IgD-negative memory B cell (primary cell): ENCODE measurements at regions not wholly inside any gene's neighbourhood (a gene's known extent, or its start where the extent isn't known, plus 50 kb on each side); places are given as distances from the start of the nearest gene placed in this dataset.

ENCODE experiments used
- H3K27ac Mint-ChIP-seq, 3 donors: one replicate each; pipeline ENCODE4 v1.8.0; 2020 to 2022; ENCODE audit warnings: mild to moderate bottlenecking in 3 of 3, mixed read lengths in 3 of 3, moderate library complexity in 1 of 3
- H3K27me3 Mint-ChIP-seq: one replicate; pipeline ENCODE4 v1.8.0; 2021; ENCODE audit warnings: mixed read lengths
- H3K36me3 Mint-ChIP-seq: one replicate; pipeline ENCODE4 v1.8.0; 2020; ENCODE audit warnings: mild to moderate bottlenecking, mixed read lengths
- H3K4me1 Mint-ChIP-seq, 3 donors: one replicate each; pipeline ENCODE4 v1.8.0; 2020 to 2022; ENCODE audit warnings: mixed read lengths in 3 of 3, mild to moderate bottlenecking in 1 of 3
- H3K4me3 Mint-ChIP-seq, 4 donors: one replicate each; pipeline ENCODE4 v1.8.0; 2020 to 2022; ENCODE audit warnings: mild to moderate bottlenecking in 4 of 4, mixed read lengths in 4 of 4, moderate library complexity in 3 of 4
- H3K9me3 Mint-ChIP-seq, 3 donors: one replicate each; pipeline ENCODE4 v1.8.0; 2020 to 2021; ENCODE audit warnings: mixed read lengths in 3 of 3, mild to moderate bottlenecking in 1 of 3

GRCh38 chr13:74084375-74084935 is 49.7 kb downstream of the KLF12 start:
- Mint-ChIP-seq H3K4me1 (peaks cover 27 to 52% (median 46%) of the 10 kb centered on the region in 3 donors), H3K9me3 (peaks cover 0 to 1% (median 0%) of the 10 kb centered on the region in 3 donors), H3K4me3 (no peak overlapping the region), H3K27me3 (no peaks in the 10 kb centered on the region), H3K36me3 (peaks cover 6% of the 10 kb centered on the region), H3K27ac (no peak overlapping the region)

- no peak overlapping the region for H3K27ac Mint-ChIP-seq
- no peaks in the 10 kb centered on the region for H3K27me3 Mint-ChIP-seq
- H3K9me3 Mint-ChIP-seq: peaks cover 0 to 1% (median 0%) of the 10 kb centered on the region in 3 donors
- H3K4me3 Mint-ChIP-seq: no peak overlapping the region
- peaks cover 7% of the 10 kb centered on the region for H3K36me3 Mint-ChIP-seq
- H3K4me1 Mint-ChIP-seq: peaks cover 22 to 48% (median 39%) of the 10 kb centered on the region in 3 donors
Observed at GRCh38 chr13:74082741-74083160, 51.5 kb downstream of the KLF12 start.

GRCh38 chr13:74080762-74081161 is 53.4 kb downstream of the KLF12 start:
- peak overlapping the region in 1 of 3 donors; percentile 68 for H3K27ac Mint-ChIP-seq

GRCh38 chr13:74077792-74078191 is 56.4 kb downstream of the KLF12 start:
- Mint-ChIP-seq H3K36me3 (peaks cover 11% of the 10 kb centered on the region), H3K27ac (no peak overlapping the region), H3K9me3 (no peaks in the 10 kb centered on the region), H3K4me3 (no peak overlapping the region), H3K4me1 (peaks cover 36 to 60% (median 56%) of the 10 kb centered on the region in 3 donors), H3K27me3 (no peaks in the 10 kb centered on the region)

More at GRCh38 chr13:74080762-74081161, 53.4 kb downstream of the KLF12 start:
- Mint-ChIP-seq H3K36me3 (peaks cover 10% of the 10 kb centered on the region), H3K4me1 (peaks cover 26 to 48% (median 48%) of the 10 kb centered on the region in 3 donors), H3K27me3 (no peaks in the 10 kb centered on the region), H3K4me3 (no peak overlapping the region), H3K9me3 (no peaks in the 10 kb centered on the region)

GRCh38 chr13:74077375-74077774 is 56.8 kb downstream of the KLF12 start:
- H3K4me1 Mint-ChIP-seq: peaks cover 32 to 56% (median 53%) of the 10 kb centered on the region in 3 donors
- no peaks in the 10 kb centered on the region for H3K9me3 Mint-ChIP-seq
- H3K27ac Mint-ChIP-seq: no peak overlapping the region
- peaks cover 11% of the 10 kb centered on the region for H3K36me3 Mint-ChIP-seq
- H3K27me3 Mint-ChIP-seq: no peaks in the 10 kb centered on the region
- no peak overlapping the region for H3K4me3 Mint-ChIP-seq

- peaks cover 9% of the 10 kb centered on the region for H3K36me3 Mint-ChIP-seq
- no peaks in the 10 kb centered on the region for H3K9me3 Mint-ChIP-seq
- H3K27ac Mint-ChIP-seq: no peak overlapping the region
- peak overlapping the region in 2 of 4 donors; percentile 20 to 64 for H3K4me3 Mint-ChIP-seq
- no peaks in the 10 kb centered on the region for H3K27me3 Mint-ChIP-seq
- peaks cover 45 to 54% (median 51%) of the 10 kb centered on the region in 3 donors for H3K4me1 Mint-ChIP-seq
Observed at GRCh38 chr13:74074723-74075122, 59.5 kb downstream of the KLF12 start.

- peak overlapping the region in 1 of 4 donors; percentile 46 for H3K4me3 Mint-ChIP-seq
- H3K27me3 Mint-ChIP-seq: no peaks in the 10 kb centered on the region
- H3K27ac Mint-ChIP-seq: no peak overlapping the region
- H3K4me1 Mint-ChIP-seq: peaks cover 51 to 66% (median 55%) of the 10 kb centered on the region in 3 donors
- peaks cover 6% of the 10 kb centered on the region for H3K36me3 Mint-ChIP-seq
- no peaks in the 10 kb centered on the region for H3K9me3 Mint-ChIP-seq
Observed at GRCh38 chr13:74073274-74073673, 60.9 kb downstream of the KLF12 start.

- no peaks in the 10 kb centered on the region for H3K27me3 Mint-ChIP-seq
- peaks cover 46 to 65% (median 58%) of the 10 kb centered on the region in 3 donors for H3K4me1 Mint-ChIP-seq
- peak overlapping the region; percentile 14 to 60 (median 52) for H3K27ac Mint-ChIP-seq
- peaks cover 6% of the 10 kb centered on the region for H3K36me3 Mint-ChIP-seq
- H3K9me3 Mint-ChIP-seq: no peaks in the 10 kb centered on the region
- peak overlapping the region in 3 of 4 donors; percentile 0 to 87 (median 84) for H3K4me3 Mint-ChIP-seq
Observed at GRCh38 chr13:74070513-74070912, 63.7 kb downstream of the KLF12 start.

GRCh38 chr13:74070065-74070464 is 64.1 kb downstream of the KLF12 start:
- peak overlapping the region; percentile 0 to 87 (median 46) for H3K4me3 Mint-ChIP-seq

GRCh38 chr13:74068471-74068870 is 65.7 kb downstream of the KLF12 start:
- Mint-ChIP-seq H3K36me3 (peaks cover 4% of the 10 kb centered on the region), H3K4me1 (peaks cover 46 to 63% (median 59%) of the 10 kb centered on the region in 3 donors), H3K9me3 (no peaks in the 10 kb centered on the region), H3K27me3 (no peaks in the 10 kb centered on the region), H3K4me3 (peak overlapping the region in 1 of 4 donors; percentile 29), H3K27ac (peak overlapping the region in 1 of 3 donors; percentile 9)

More at GRCh38 chr13:74070065-74070464, 64.1 kb downstream of the KLF12 start:
- no peaks in the 10 kb centered on the region for H3K27me3 Mint-ChIP-seq
- peak overlapping the region; percentile 3 to 60 (median 14) for H3K27ac Mint-ChIP-seq
- H3K9me3 Mint-ChIP-seq: no peaks in the 10 kb centered on the region
- peaks cover 4% of the 10 kb centered on the region for H3K36me3 Mint-ChIP-seq
- peaks cover 46 to 62% (median 58%) of the 10 kb centered on the region in 3 donors for H3K4me1 Mint-ChIP-seq

GRCh38 chr13:74067818-74068217 is 66.4 kb downstream of the KLF12 start:
- Mint-ChIP-seq H3K4me1 (peaks cover 49 to 63% (median 61%) of the 10 kb centered on the region in 3 donors), H3K36me3 (peaks cover 4% of the 10 kb centered on the region), H3K4me3 (no peak overlapping the region), H3K27me3 (no peaks in the 10 kb centered on the region), H3K9me3 (no peaks in the 10 kb centered on the region), H3K27ac (peak overlapping the region in 1 of 3 donors; percentile 15)

- no peak overlapping the region for H3K4me3 Mint-ChIP-seq
- peaks cover 54 to 72% (median 69%) of the 10 kb centered on the region in 3 donors for H3K4me1 Mint-ChIP-seq
- H3K36me3 Mint-ChIP-seq: peaks cover 4% of the 10 kb centered on the region
- H3K27ac Mint-ChIP-seq: peak overlapping the region in 1 of 3 donors; percentile 10
- no peaks in the 10 kb centered on the region for H3K9me3 Mint-ChIP-seq
- H3K27me3 Mint-ChIP-seq: no peaks in the 10 kb centered on the region
Observed at GRCh38 chr13:74066937-74067336, 67.3 kb downstream of the KLF12 start.

- no peaks in the 10 kb centered on the region for H3K27me3 Mint-ChIP-seq
- H3K9me3 Mint-ChIP-seq: no peaks in the 10 kb centered on the region
- H3K27ac Mint-ChIP-seq: peak overlapping the region in 2 of 3 donors; percentile 29 to 36
- peak overlapping the region in 3 of 4 donors; percentile 1 to 23 (median 15) for H3K4me3 Mint-ChIP-seq
- H3K36me3 Mint-ChIP-seq: peaks cover 4% of the 10 kb centered on the region
- H3K4me1 Mint-ChIP-seq: peaks cover 54 to 79% (median 76%) of the 10 kb centered on the region in 3 donors
Observed at GRCh38 chr13:74064805-74065312, 69.3 kb downstream of the KLF12 start.

- Mint-ChIP-seq H3K27ac (peak overlapping the region; percentile 18 to 92 (median 34)), H3K9me3 (no peaks in the 10 kb centered on the region), H3K4me1 (peaks cover 55 to 76% (median 70%) of the 10 kb centered on the region in 3 donors), H3K36me3 (peaks cover 4% of the 10 kb centered on the region), H3K27me3 (no peaks in the 10 kb centered on the region), H3K4me3 (peak overlapping the region; percentile 67 to 91 (median 78))
Observed at GRCh38 chr13:74063533-74064100, 70.6 kb downstream of the KLF12 start.

- H3K4me1 Mint-ChIP-seq: peaks cover 55 to 76% (median 69%) of the 10 kb centered on the region in 3 donors
- peak overlapping the region; percentile 18 to 92 (median 34) for H3K27ac Mint-ChIP-seq
- peaks cover 4% of the 10 kb centered on the region for H3K36me3 Mint-ChIP-seq
- no peaks in the 10 kb centered on the region for H3K9me3 Mint-ChIP-seq
- no peaks in the 10 kb centered on the region for H3K27me3 Mint-ChIP-seq
- H3K4me3 Mint-ChIP-seq: peak overlapping the region; percentile 67 to 91 (median 78)
Observed at GRCh38 chr13:74062933-74063332, 71.3 kb downstream of the KLF12 start.
